AG04449 (cell line): ENCODE measurements at regions not wholly inside any gene's neighbourhood (a gene's known extent, or its start where the extent isn't known, plus 50 kb on each side); places are given as distances from the start of the nearest gene placed in this dataset.

Experiments used
- CTCF ChIA-PET: fragments of 350-600 bp; formaldehyde crosslinking; extraction: SDS; loops from one replicate; lab custom pipeline; 2021; ENCODE audit warnings: antibody characterized with exemption; lab: Yijun Ruan, JAX
- POLR2A ChIA-PET: fragments of 400-600, 350-600 bp; formaldehyde crosslinking; extraction: SDS; loops from one replicate; lab custom pipeline; 2020; ENCODE audit warnings: antibody characterized with exemption, inconsistent platforms; lab: Yijun Ruan, JAX
- DNase-seq: peaks from one replicate; pipeline ENCODE4 v3.0.0-alpha.2; 2010; ENCODE audit warnings: low read depth, low spot score
- H3K4me3 ChIP-seq: 2 replicates; pipeline ENCODE4 v1.5.1; 2011; ENCODE audit warnings: low read depth, mild to moderate bottlenecking, control low read depth, low read length
- CTCF ChIP-seq: IDR thresholded peaks from one replicate; pipeline ENCODE4 v1.5.1; 2011; ENCODE audit warnings: mild to moderate bottlenecking, moderate library complexity, low read length, control low read depth, inconsistent platforms; ENCODE audit not compliant: insufficient read depth; ENCODE audit errors: missing control alignments

- no peak for TF ChIP-seq CTCF
- peak; percentile 80 for DNase-seq
- ChIA-PET POLR2A (interaction anchor here (0.7 to 2.7 kb wide), 3 partner anchors 44 to 216 kb away, joined by 4 to 35 read pairs (median 5); partner anchors contain the start of gene CITED2), CTCF (interaction anchor here (1.1 kb wide), 1 partner anchor 10 kb away, joined by 3 read pairs; no protein-coding TSS in a partner anchor)
- H3K4me3 ChIP-seq = no peak overlapping the region
Measured at GRCh38 chr6:139588734-139589593, 214.5 kb upstream of the CITED2 start.

GRCh38 chr6:139588076-139588639, 213.7 kb upstream of the CITED2 start:
- CTCF ChIA-PET = interaction anchor here (0.7 to 1.1 kb wide), 4 partner anchors 10 to 338 kb away, joined by 3 to 4 read pairs (median 3); no protein-coding TSS in a partner anchor
- no peak for TF ChIP-seq CTCF
- H3K4me3 ChIP-seq = no peak overlapping the region
- POLR2A ChIA-PET = interaction anchor here (0.6 to 2.7 kb wide), 8 partner anchors 10 to 783 kb away, joined by 3 to 35 read pairs (median 6); partner anchors contain the start of gene CITED2
- DNase-seq = no peak

GRCh38 chr6:139587469-139587868, 213.0 kb upstream of the CITED2 start:
- POLR2A ChIA-PET = interaction anchor here (0.6 to 2.7 kb wide), 8 partner anchors 9 to 782 kb away, joined by 3 to 35 read pairs (median 6); partner anchors contain the start of gene CITED2
- CTCF ChIA-PET = interaction anchor here (0.7 to 1.1 kb wide), 4 partner anchors 9 to 339 kb away, joined by 3 to 4 read pairs (median 3); no protein-coding TSS in a partner anchor
- DNase-seq = peak; percentile 91
- no peak overlapping the region for H3K4me3 ChIP-seq
- TF ChIP-seq CTCF = no peak

- no peak overlapping the region for H3K4me3 ChIP-seq
- no peak for DNase-seq
- CTCF ChIA-PET = no interaction called here
- POLR2A ChIA-PET = interaction anchor here (0.6 kb wide), 1 partner anchor 11 kb away, joined by 4 read pairs; no protein-coding TSS in a partner anchor
- no peak for TF ChIP-seq CTCF
Measured at GRCh38 chr6:139586273-139586672, 211.8 kb upstream of the CITED2 start.

GRCh38 chr6:139584599-139584998, 210.2 kb upstream of the CITED2 start:
- POLR2A ChIA-PET = no interaction called here
- TF ChIP-seq CTCF = no peak
- no peak for DNase-seq

GRCh38 chr6:139583420-139583819, 209.0 kb upstream of the CITED2 start:
- H3K4me3 ChIP-seq = no peak overlapping the region
- CTCF ChIA-PET = no interaction called here
- no peak for TF ChIP-seq CTCF
- POLR2A ChIA-PET = interaction anchor here (2.0 kb wide), 1 partner anchor 209 kb away, joined by 7 read pairs; the partner anchor contains the start of gene CITED2
- DNase-seq = no peak

More at GRCh38 chr6:139584599-139584998, 210.2 kb upstream of the CITED2 start:
- CTCF ChIA-PET = no interaction called here
- H3K4me3 ChIP-seq = no peak overlapping the region
